Left forelimb (tissue), 1 donor: ENCODE measurements at regions not wholly inside any gene's neighbourhood (a gene's known extent, or its start where the extent isn't known, plus 50 kb on each side); places are given as distances from the start of the nearest gene placed in this dataset.
"Not testable (repeated sequence)": the region's sequence is repeated elsewhere in the genome, so short reads cannot be mapped to it uniquely, and the experiment has no call there.

Experiments
- DNase-seq: peaks from one replicate; pipeline ENCODE4 v3.0.0-alpha.2; 2018; ENCODE audit warnings: low spot score

- no peak for DNase-seq
These were observed 59.8 kb upstream of the SGO1 start for GRCh38 chr3:20245781-20246180.

- no peak for DNase-seq
These were observed 54.3 kb upstream of the SGO1 start for GRCh38 chr3:20240154-20240883.

- DNase-seq, result not testable (repeated sequence)
These were observed 52.2 kb upstream of the SGO1 start for GRCh38 chr3:20238199-20238598.

GRCh38 chr3:20236603-20237002 lies 50.6 kb upstream of the SGO1 start:
- DNase-seq, result no peak
